IMR-90 (cell line): ENCODE measurements at regions not wholly inside any gene's neighbourhood (a gene's known extent, or its start where the extent isn't known, plus 50 kb on each side); places are given as distances from the start of the nearest gene placed in this dataset.

ENCODE experiments used
- ATAC-seq: fragments of 200-7000 bp; cut with Tn5 transposase; 2 replicates; pipeline ENCODE4 v1.9.1; 2020; ENCODE audit warnings: low read depth, mild to moderate bottlenecking, moderate library complexity
- BruUV-seq: library from RNA; stranded (reverse); fragments of 400-500 nt; replicated peaks from 2 replicates; lab custom pipeline; 2021; lab: Mats Ljungman, UMichigan
- CTCF ChIA-PET: fragments of 300-600 bp; formaldehyde crosslinking; extraction: SDS; loops from one replicate; lab custom pipeline; 2021; ENCODE audit warnings: antibody characterized with exemption; lab: Yijun Ruan, JAX
- POLR2A ChIA-PET: fragments of 300-600 bp; sonication (Branson Sonifier 250); formaldehyde crosslinking; loops from one replicate; lab custom pipeline; 2022; ENCODE audit warnings: antibody characterized with exemption; ENCODE audit not compliant: unreplicated experiment; lab: Charles Lee
- DNase-seq: peaks from one replicate; pipeline ENCODE4 v3.0.0; 2013
- H2AFZ ChIP-seq: replicated peaks from 2 replicates; pipeline ENCODE3; 2013; ENCODE audit warnings: low read length, mild to moderate bottlenecking; ENCODE audit not compliant: poor library complexity
- H2AK5ac ChIP-seq: 2 replicates; pipeline ENCODE4 v1.6.1; 2013; ENCODE audit warnings: low read depth, low read length, inconsistent platforms
- H2AK9ac ChIP-seq: replicated peaks from 2 replicates; pipeline ENCODE3; 2013; ENCODE audit warnings: mild to moderate bottlenecking, low read depth, low read length, moderate library complexity; ENCODE audit not compliant: poor library complexity
- H2BK120ac ChIP-seq: 2 replicates; pipeline ENCODE4 v1.6.1; 2013; ENCODE audit warnings: low read depth, low read length, inconsistent platforms
- H2BK15ac ChIP-seq: 3 replicates; pipeline ENCODE4 v1.6.1; 2013; ENCODE audit warnings: low read depth, low read length, inconsistent platforms
- H2BK20ac ChIP-seq: 2 replicates; pipeline ENCODE4 v1.6.1; 2013; ENCODE audit warnings: low read depth, mild to moderate bottlenecking, inconsistent platforms, low read length, moderate library complexity
- H2BK5ac ChIP-seq: 2 replicates; pipeline ENCODE4 v1.6.1; 2013; ENCODE audit warnings: mild to moderate bottlenecking, low read depth, low read length, inconsistent platforms; ENCODE audit not compliant: poor library complexity, severe bottlenecking
- H3K14ac ChIP-seq: replicated peaks from 2 replicates; pipeline ENCODE4 v1.6.1; 2013; ENCODE audit warnings: low read depth, low read length, inconsistent platforms
- H3K18ac ChIP-seq: 2 replicates; pipeline ENCODE4 v1.6.1; 2013; ENCODE audit warnings: low read depth, low read length, control low read depth
- H3K23ac ChIP-seq: 2 replicates; pipeline ENCODE4 v1.6.1; 2013; ENCODE audit warnings: low read depth, low read length, inconsistent platforms
- H3K27ac ChIP-seq: 2 replicates; pipeline ENCODE4 v1.5.1; 2013; ENCODE audit warnings: mild to moderate bottlenecking, control low read depth, low read length; ENCODE audit not compliant: insufficient read depth
- H3K27me3 ChIP-seq: 2 replicates; pipeline ENCODE4 v1.6.1; 2013; ENCODE audit warnings: low read length; ENCODE audit not compliant: control insufficient read depth, insufficient read depth
- H3K36me3 ChIP-seq: 2 replicates; pipeline ENCODE4 v1.6.1; 2013; ENCODE audit warnings: low read length, mixed read lengths; ENCODE audit not compliant: control insufficient read depth, insufficient read depth
- H3K4ac ChIP-seq: 2 replicates; pipeline ENCODE4 v1.6.1; 2013; ENCODE audit warnings: low read depth, low read length, inconsistent platforms
- H3K4me1 ChIP-seq: 2 replicates; pipeline ENCODE4 v1.6.1; 2013; ENCODE audit warnings: low read length, mixed read lengths; ENCODE audit not compliant: control insufficient read depth, insufficient read depth
- H3K4me2 ChIP-seq: 2 replicates; pipeline ENCODE4 v1.6.1; 2013; ENCODE audit warnings: low read depth, mild to moderate bottlenecking, control low read depth, low read length, moderate library complexity
- H3K4me3 ChIP-seq: 2 replicates; pipeline ENCODE4 v1.5.1; 2013; ENCODE audit warnings: low read depth, mild to moderate bottlenecking, control low read depth, low read length, moderate library complexity; ENCODE audit not compliant: insufficient read depth
- H3K56ac ChIP-seq: 2 replicates; pipeline ENCODE4 v1.6.1; 2013; ENCODE audit warnings: low read length, inconsistent platforms; ENCODE audit not compliant: insufficient read depth; ENCODE audit errors: extremely low read depth
- H3K79me1 ChIP-seq, 2 experiments: 2 replicates each; pipeline ENCODE4 v1.6.1; 2013; ENCODE audit warnings: low read length in 2 of 2, inconsistent platforms in 1 of 2, low read depth in 1 of 2
- H3K9ac ChIP-seq: 2 replicates; pipeline ENCODE4 v1.6.1; 2013; ENCODE audit warnings: low read depth, low read length, control low read depth
- H3K9me1 ChIP-seq: 2 replicates; pipeline ENCODE4 v1.6.1; 2013; ENCODE audit warnings: low read length, inconsistent platforms; ENCODE audit not compliant: insufficient read depth
- H3K9me3 ChIP-seq: 2 replicates; pipeline ENCODE4 v1.6.1; 2013; ENCODE audit warnings: low read length; ENCODE audit not compliant: control insufficient read depth, insufficient read depth
- H4K20me1 ChIP-seq: 2 replicates; pipeline ENCODE4 v1.6.1; 2013; ENCODE audit warnings: low read length, inconsistent platforms; ENCODE audit not compliant: insufficient read depth
- H4K5ac ChIP-seq: 2 replicates; pipeline ENCODE4 v1.6.1; 2013; ENCODE audit warnings: mild to moderate bottlenecking, low read depth, low read length, control low read depth
- H4K8ac ChIP-seq, 2 experiments: 2 replicates each; pipeline ENCODE4 v1.6.1; 2013; ENCODE audit warnings: low read depth in 2 of 2, low read length in 2 of 2, control low read depth in 1 of 2, inconsistent platforms in 1 of 2
- H4K91ac ChIP-seq: 2 replicates; pipeline ENCODE4 v1.6.1; 2013; ENCODE audit warnings: low read depth, low read length, inconsistent platforms; ENCODE audit not compliant: insufficient read depth
- BHLHE40 ChIP-seq: fragments of 150-350 bp; IDR thresholded peaks from 2 replicates; pipeline ENCODE4 v1.6.1; 2016; ENCODE audit warnings: mild to moderate bottlenecking, low read depth, low read length
- CEBPB ChIP-seq: IDR thresholded peaks from 2 replicates; pipeline ENCODE4 v1.6.1; 2012; ENCODE audit warnings: low read depth, low read length, improper control_type of control experiment
- CHD1 ChIP-seq: IDR thresholded peaks from 2 replicates; pipeline ENCODE4 v1.6.1; 2012; ENCODE audit warnings: low read depth, low read length, improper control_type of control experiment
- CTCF ChIP-seq: conservative IDR thresholded peaks from 2 replicates; pipeline ENCODE4 v1.5.1; 2012; ENCODE audit warnings: mild to moderate bottlenecking, low read depth, low read length, improper control_type of control experiment
- ELK1 ChIP-seq: fragments of 150-350 bp; IDR thresholded peaks from 2 replicates; pipeline ENCODE4 v1.6.1; 2016; ENCODE audit warnings: low read depth, mild to moderate bottlenecking, low read length, moderate library complexity, borderline replicate concordance
- FOS ChIP-seq: fragments of 150-350 bp; IDR thresholded peaks from 2 replicates; pipeline ENCODE4 v1.6.1; 2016; ENCODE audit warnings: low read depth, low read length
- MAFK ChIP-seq: IDR thresholded peaks from 2 replicates; pipeline ENCODE4 v1.6.1; 2012; ENCODE audit warnings: low read depth, low read length, improper control_type of control experiment
- MXI1 ChIP-seq: IDR thresholded peaks from 2 replicates; pipeline ENCODE4 v1.6.1; 2012; ENCODE audit warnings: low read depth, mild to moderate bottlenecking, low read length, moderate library complexity, borderline replicate concordance
- NFE2L2 ChIP-seq: fragments of 150-350 bp; IDR thresholded peaks from 2 replicates; pipeline ENCODE4 v1.6.1; 2016; ENCODE audit warnings: low read depth, mild to moderate bottlenecking, low read length
- POLR2A ChIP-seq: IDR thresholded peaks from 2 replicates; pipeline ENCODE4 v1.6.1; 2012; ENCODE audit warnings: mild to moderate bottlenecking, low read depth, low read length
- RAD21 ChIP-seq: IDR thresholded peaks from 2 replicates; pipeline ENCODE4 v1.6.1; 2012; ENCODE audit warnings: low read length, improper control_type of control experiment
- RCOR1 ChIP-seq: IDR thresholded peaks from 2 replicates; pipeline ENCODE4 v1.6.1; 2012; ENCODE audit warnings: mild to moderate bottlenecking, low read length, improper control_type of control experiment; ENCODE audit not compliant: insufficient replicate concordance
- RFX5 ChIP-seq: IDR thresholded peaks from 2 replicates; pipeline ENCODE4 v1.8.0; 2012; ENCODE audit warnings: low read depth, mild to moderate bottlenecking, low read length, moderate library complexity
- SMC3 ChIP-seq: fragments of 150-350 bp; IDR thresholded peaks from 2 replicates; pipeline ENCODE4 v1.6.1; 2016; ENCODE audit warnings: low read depth, mild to moderate bottlenecking, antibody characterized with exemption, low read length, moderate library complexity
- USF2 ChIP-seq: fragments of 150-350 bp; IDR thresholded peaks from 2 replicates; pipeline ENCODE4 v1.6.1; 2017; ENCODE audit warnings: mild to moderate bottlenecking, antibody characterized with exemption, low read length, low read depth
- WGBS, 2 experiments: methylation state at CpG; one replicate each; pipeline versions ENCODE4 v1.1.5 to v1.1.7; 2013; ENCODE audit warnings: missing lambda C conversion rate in 2 of 2; ENCODE audit not compliant: insufficient read length in 1 of 2; ENCODE audit errors: extremely low coverage in 2 of 2; 5-methylcytosine and 5-hydroxymethylcytosine counted together
- dilution Hi-C: fragments of 300-500 bp; cut with HindIII; formaldehyde crosslinking; loops from one replicate; pipeline ENCODE4 v1.14.3; 2018; ENCODE audit warnings: low sequenced_read_pairs; ENCODE audit not compliant: unreplicated experiment
- in situ Hi-C: fragments of 300-500 bp; cut with MboI; formaldehyde crosslinking; loops from 3 replicates; pipeline ENCODE4 v1.14.3; 2019; ENCODE audit warnings: low sequenced_read_pairs, inconsistent platforms, mixed read lengths
- intact Hi-C: fragments of 100-400 bp; cut with micrococcal nuclease; formaldehyde crosslinking; loops from 2 replicates; pipeline ENCODE4 v1.10.0; 2022

- H4K8ac ChIP-seq, result no peak overlapping the region
- no peaks in the 10 kb centered on the region; the same call in 1 of the 2 replicates for H3K9me1 ChIP-seq
- intact Hi-C loops (loop anchor here (10.0 kb wide), 1 partner anchor 834 kb away; no protein-coding TSS in a partner anchor), in situ Hi-C loops (no loop called here), dilution Hi-C loops (no loop called here)
- peak overlapping the region; percentile 66; the same call in 1 of the 2 replicates for H2BK20ac ChIP-seq
- peak overlapping the region; percentile 88 for H3K23ac ChIP-seq
- H3K9me3 ChIP-seq, result no peaks in the 10 kb centered on the region
- DNase-seq, result no peak
- H3K4me3 ChIP-seq, result peak overlapping the region; percentile 53; the same call in 1 of the 2 replicates
- H3K56ac ChIP-seq, result no peak overlapping the region
- no peaks in the 10 kb centered on the region for H3K36me3 ChIP-seq
- no peak overlapping the region for H2BK15ac ChIP-seq
- no peak overlapping the region for H4K91ac ChIP-seq
- ChIA-PET CTCF (interaction anchor here (0.6 kb wide), 2 partner anchors 29 to 76 kb away, joined by 3 read pairs; no protein-coding TSS in a partner anchor), POLR2A (no interaction called here)
- TF ChIP-seq CEBPB (no peak), POLR2A (no peak), USF2 (no peak), ELK1 (no peak), RCOR1 (no peak), RFX5 (no peak), CHD1 (no peak), MXI1 (no peak), SMC3 (no peak), MAFK (no peak), CTCF (no peak), FOS (no peak), BHLHE40 (no peak), RAD21 (no peak), NFE2L2 (no peak)
- no peak overlapping the region for H2AK9ac ChIP-seq
- H3K14ac ChIP-seq, result 0 out of 2 replicates have a peak overlapping the region, but pooled peaks have one; percentile 14
- no peaks in the 10 kb centered on the region for H3K79me1 ChIP-seq
- peaks cover 13% of the 10 kb centered on the region for H3K27me3 ChIP-seq
- H2AFZ ChIP-seq, result no peak overlapping the region
- no TSS peak for BruUV-seq
- ATAC-seq, result no peak
- H3K27ac ChIP-seq, result no peak overlapping the region
- 0% methylated on average over 1 of the region's 6 CpGs; no CpG with 5 or more reads in 1 of the 2 experiments for WGBS, 2 experiments
- peak overlapping the region; percentile 0; the same call in 1 of the 2 replicates for H3K9ac ChIP-seq
- H4K5ac ChIP-seq, result no peak overlapping the region
- H3K4me1 ChIP-seq, result no peaks in the 10 kb centered on the region
- H3K4ac ChIP-seq, result no peak overlapping the region
- peak overlapping the region; percentile 71; the same call in 1 of the 2 replicates for H2BK120ac ChIP-seq
- H2AK5ac ChIP-seq, result no peak overlapping the region
- H4K20me1 ChIP-seq, result no peaks in the 10 kb centered on the region
- no peak overlapping the region for H3K18ac ChIP-seq
- H3K4me2 ChIP-seq, result peak overlapping the region; percentile 97
- H2BK5ac ChIP-seq, result no peak overlapping the region
Measured at GRCh38 chr12:65728455-65728847, 95.8 kb upstream of the HMGA2 start.
